Sigmoid colon (tissue), 3 donors: ENCODE measurements at regions not wholly inside any gene's neighbourhood (a gene's known extent, or its start where the extent isn't known, plus 50 kb on each side); places are given as distances from the start of the nearest gene placed in this dataset.

ENCODE experiments used
- POLR2A ChIP-seq, 2 donors: fragments of 450-650 bp; IDR thresholded peaks; one replicate each; pipeline ENCODE4 v1.6.1; 2016; ENCODE audit warnings: antibody characterized with exemption in 2 of 2, mild to moderate bottlenecking in 2 of 2, moderate library complexity in 2 of 2
- TF ChIP-seq, protein P1 (sequence below), 4 experiments: fragments of 450-650 bp in 3 of 4; fragments of 200-600 bp in 1 of 4; IDR thresholded peaks; one replicate each; pipeline ENCODE4 v1.5.1; 2016 to 2019; ENCODE audit warnings: antibody characterized with exemption in 4 of 4, mild to moderate bottlenecking in 3 of 4, moderate library complexity in 2 of 4

DNA sequence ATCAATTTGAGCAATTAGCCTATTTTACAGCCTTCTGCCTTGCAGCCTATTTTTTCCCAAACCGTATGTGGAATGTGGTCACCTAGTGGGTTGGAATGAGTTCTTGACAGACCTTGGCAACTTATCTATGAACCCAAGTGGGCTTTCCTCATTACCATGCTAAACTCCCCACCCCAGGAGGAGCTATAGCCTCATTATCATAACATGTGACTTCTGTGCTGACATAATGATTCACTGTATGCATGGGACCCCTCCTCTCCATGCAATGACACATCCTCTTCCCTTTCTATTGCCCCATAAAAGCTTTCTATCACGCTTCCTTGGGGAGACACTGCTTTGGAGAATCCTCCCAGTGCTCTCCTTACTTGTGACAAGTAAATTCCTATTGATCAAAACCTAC lies 83.5 kb upstream of the FHIT start:
- TF ChIP-seq, protein P1, sequence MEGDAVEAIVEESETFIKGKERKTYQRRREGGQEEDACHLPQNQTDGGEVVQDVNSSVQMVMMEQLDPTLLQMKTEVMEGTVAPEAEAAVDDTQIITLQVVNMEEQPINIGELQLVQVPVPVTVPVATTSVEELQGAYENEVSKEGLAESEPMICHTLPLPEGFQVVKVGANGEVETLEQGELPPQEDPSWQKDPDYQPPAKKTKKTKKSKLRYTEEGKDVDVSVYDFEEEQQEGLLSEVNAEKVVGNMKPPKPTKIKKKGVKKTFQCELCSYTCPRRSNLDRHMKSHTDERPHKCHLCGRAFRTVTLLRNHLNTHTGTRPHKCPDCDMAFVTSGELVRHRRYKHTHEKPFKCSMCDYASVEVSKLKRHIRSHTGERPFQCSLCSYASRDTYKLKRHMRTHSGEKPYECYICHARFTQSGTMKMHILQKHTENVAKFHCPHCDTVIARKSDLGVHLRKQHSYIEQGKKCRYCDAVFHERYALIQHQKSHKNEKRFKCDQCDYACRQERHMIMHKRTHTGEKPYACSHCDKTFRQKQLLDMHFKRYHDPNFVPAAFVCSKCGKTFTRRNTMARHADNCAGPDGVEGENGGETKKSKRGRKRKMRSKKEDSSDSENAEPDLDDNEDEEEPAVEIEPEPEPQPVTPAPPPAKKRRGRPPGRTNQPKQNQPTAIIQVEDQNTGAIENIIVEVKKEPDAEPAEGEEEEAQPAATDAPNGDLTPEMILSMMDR (IDR thresholded peaks at IDR 0.05) = no peak
- no peak for TF ChIP-seq POLR2A (IDR thresholded peaks at IDR 0.05)
